ENCODE measurements at regions not wholly inside any gene's neighbourhood (a gene's known extent, or its start where the extent isn't known, plus 50 kb on each side); places are given as distances from the start of the nearest gene placed in this dataset.
"Not testable (repeated sequence)": the region's sequence is repeated elsewhere in the genome, so short reads cannot be mapped to it uniquely, and the experiment has no call there.

DNA sequence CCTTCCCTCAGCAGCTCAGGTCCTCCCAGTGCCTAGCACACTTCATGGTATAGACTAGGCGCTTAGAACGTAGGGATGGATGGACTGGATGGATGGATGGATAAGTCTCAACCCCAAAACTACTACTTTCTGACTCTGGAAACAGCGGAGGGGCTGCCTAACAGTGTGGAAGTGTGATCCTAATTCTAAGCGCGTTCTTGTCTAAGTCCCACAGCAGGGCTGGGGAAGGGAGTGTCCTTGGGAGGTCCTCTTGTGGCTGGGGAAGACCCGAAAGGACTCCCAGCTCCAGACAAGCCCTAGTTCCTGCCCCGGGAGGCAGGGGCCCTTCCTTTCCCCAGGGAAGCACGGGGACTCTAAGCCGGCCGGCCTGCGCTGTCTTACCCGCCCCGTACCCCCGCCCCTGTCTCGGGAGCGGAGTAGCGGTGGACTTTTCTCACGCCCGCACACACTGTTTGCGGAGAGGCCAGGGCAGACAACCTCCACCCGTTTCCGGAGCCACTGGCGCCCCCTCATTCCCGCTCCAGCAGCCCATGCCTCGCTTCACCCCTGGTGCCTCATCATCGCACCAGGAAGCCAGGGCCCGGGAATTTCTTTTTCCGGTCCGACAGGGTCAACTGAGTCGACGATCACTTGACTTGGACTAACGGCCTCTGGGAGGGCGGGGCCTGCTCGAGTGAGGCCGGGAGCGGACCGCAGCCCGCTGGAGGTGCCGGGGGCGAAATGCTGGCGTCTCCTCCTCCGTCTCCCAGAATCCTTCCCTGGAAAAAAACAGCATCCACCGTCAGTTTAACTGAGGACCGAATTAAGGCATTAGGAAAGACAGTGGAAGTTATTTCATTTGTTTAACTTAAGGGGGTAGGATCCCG, 133.3 kb downstream of the TBC1D2B start:
- peak; percentile 80 to 81 for DNase-seq

- DNase-seq = no peak
Measured at GRCh38 chr15:77942611-77943211, 134.8 kb downstream of the TBC1D2B start.

DNA sequence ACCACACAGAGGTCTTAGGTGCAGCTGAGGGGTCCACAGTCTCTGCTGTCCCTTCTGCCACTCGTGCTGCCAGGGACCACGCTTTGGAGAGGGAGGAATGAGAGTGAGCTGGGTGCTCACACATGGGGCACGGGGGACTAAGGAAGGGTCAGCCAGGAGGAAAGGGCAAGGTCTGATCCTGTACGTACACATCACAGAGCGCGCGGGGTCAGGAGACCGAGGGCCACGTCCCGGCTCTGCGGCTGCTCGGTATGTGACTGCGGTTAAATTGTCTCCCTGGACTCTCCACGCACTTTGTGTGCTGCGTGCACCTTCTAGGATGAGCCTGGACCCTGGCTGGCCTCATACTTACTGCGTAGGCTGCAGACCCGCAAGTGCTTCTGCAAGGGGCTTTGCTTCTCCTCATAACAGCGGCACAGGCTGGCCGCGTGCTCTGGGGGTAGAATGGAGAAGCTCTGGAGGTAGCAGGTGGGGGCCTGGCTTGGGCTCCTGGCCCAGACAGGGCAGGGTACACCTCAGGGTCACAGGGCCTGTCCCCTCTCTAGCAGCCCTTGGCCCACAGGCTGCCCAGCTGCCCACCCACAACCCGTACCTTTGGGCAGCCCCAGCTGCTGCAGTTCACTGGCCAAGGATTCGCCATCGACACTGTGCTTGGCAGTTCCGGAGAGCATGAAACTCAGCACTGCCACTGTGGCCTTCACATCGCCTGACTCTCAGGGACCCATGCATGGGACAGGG, 136.3 kb downstream of the TBC1D2B start:
- DNase-seq = not testable (repeated sequence)

GRCh38 chr15:77940381-77940947, 137.0 kb downstream of the TBC1D2B start:
- no peak for DNase-seq

- no peak for DNase-seq
Measured at GRCh38 chr15:77939851-77940250, 137.7 kb downstream of the TBC1D2B start.

- not testable (repeated sequence) for DNase-seq
Measured at GRCh38 chr15:77939026-77939425, 138.5 kb downstream of the TBC1D2B start.

DNA sequence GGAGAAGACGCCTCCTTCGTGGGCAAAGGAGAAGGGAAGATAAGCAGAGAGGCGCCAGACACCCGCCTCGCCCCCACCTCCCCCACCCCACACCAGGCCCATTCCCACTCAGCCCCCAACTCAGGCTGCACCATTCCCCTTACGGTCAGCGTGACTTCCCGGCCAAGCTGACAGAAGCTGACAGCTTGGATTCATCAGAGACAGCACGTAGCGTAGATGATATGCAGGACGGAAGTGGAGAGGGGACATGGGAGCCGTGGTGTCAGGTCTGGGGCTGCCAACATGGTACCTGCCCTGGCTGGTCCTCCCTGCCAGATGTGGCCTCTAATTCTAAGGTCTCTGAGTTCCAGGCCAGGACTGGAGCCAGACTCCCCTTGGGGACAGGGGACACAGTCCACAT, 139.0 kb downstream of the TBC1D2B start:
- not testable (repeated sequence) for DNase-seq

GRCh38 chr15:77936567-77936966, 140.9 kb downstream of the TBC1D2B start:
- not testable (repeated sequence) for DNase-seq

- not testable (repeated sequence) for DNase-seq
Measured at GRCh38 chr15:77934516-77934915, 143.0 kb downstream of the TBC1D2B start.

- not testable (repeated sequence) for DNase-seq
Measured at GRCh38 chr15:77930907-77931306, 146.6 kb downstream of the TBC1D2B start.

- DNase-seq = peak; percentile 38 to 47
Measured at GRCh38 chr15:77930490-77930889, 147.0 kb downstream of the TBC1D2B start.

DNA sequence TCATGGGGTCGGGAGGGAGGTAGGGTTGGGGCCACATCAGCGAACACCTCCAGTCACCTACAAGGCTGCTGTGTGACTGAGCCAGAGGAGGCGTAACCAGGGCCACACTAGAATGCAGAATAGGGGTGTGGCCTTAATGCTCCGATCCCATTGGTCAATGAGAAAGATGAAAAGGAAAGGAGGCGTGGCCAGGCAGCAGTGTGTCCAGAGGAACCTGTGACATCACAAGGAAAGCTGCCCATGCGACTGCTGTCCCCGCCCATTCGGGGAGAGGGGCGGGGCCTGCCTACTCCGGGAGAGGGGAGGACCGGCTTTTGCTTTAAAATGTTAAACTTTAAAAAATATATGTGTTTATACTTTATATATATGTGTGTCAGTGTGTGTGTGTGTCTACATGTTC, 150.7 kb downstream of the TBC1D2B start:
- DNase-seq = peak in 1 of 2 donors; percentile 22

DNA sequence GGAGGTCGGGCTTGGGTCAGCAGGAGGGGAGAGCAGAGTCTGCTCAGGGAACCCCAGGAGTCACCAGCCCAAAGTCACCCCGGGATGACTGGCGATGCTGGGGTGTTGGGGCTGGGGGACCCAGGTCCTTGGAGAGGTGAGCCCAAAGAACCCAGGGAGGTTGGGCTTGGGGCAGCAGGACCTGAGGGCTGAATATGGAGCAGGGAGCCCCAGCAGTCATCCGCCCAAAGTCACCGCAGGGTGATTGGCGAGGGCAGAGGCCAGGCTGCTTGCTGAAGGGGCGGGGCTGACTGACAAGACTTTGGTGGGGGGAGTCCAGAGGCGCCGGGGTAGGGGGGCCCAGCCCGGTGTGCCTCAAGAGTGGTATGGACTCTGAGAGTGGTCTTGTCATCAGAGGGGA, 151.2 kb downstream of the TBC1D2B start:
- not testable (repeated sequence) for DNase-seq

DNA sequence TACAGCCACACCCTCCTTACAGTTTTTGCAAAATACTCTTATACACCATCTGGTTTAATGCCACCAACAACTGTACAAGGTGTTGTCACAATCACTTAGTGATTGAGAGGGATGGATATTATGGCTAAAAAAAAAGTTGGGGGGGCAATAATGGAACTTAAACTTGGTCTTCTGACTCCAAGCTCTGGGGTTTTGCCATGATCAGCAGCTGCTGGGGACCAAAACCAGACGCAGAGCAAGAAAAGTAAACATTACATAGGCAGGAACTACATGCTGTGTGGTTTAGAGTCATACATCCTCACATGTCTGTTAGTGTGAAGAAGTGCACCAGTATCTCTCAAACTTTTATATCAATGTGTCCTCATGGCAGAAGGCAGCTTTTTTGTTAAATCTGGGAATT, 152.4 kb downstream of the TBC1D2B start:
- not testable (repeated sequence) for DNase-seq

GRCh38 chr15:77921664-77922063, 155.8 kb downstream of the TBC1D2B start:
- no peak for DNase-seq

DNA sequence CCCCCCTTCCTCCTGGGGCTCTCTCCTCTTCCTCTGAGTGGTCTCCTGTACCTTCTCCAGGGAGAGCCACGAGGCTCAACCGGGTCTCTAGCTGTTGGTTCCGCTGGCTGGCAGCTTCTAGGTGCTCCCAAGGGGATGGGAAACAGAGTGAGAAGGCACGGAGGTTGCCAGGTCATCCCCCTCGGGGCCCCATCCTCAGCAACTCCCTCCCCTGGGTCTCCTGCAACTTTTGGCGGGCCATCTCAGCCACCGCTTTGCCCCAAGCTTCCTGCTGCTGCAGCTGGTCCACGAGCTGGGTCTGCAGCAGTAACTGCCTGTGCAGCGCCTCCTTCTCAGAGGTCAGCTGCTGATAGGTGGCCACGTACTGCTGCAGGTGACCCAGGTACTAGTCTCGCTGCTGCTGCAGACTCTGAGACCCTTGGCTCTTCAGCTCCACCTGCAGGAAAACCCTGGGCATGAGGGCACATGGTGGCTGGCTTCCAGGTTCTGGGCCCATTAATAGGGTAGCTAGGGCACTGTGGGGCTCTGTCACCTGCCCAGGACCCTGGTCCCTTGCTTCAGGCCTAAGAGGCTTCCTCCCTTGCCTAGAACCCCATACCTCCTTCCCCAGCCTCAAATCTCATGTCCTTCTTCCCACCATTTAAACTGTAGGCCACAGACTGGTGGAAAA, 160.4 kb downstream of the TBC1D2B start:
- not testable (repeated sequence) for DNase-seq

- not testable (repeated sequence) for DNase-seq
Measured at GRCh38 chr15:77915961-77916330, 161.6 kb downstream of the TBC1D2B start.

GRCh38 chr15:77915261-77915960, 162.1 kb downstream of the TBC1D2B start:
- no peak for DNase-seq

- not testable (repeated sequence) for DNase-seq
Measured at GRCh38 chr15:77914531-77914930, 163.0 kb downstream of the TBC1D2B start.

DNA sequence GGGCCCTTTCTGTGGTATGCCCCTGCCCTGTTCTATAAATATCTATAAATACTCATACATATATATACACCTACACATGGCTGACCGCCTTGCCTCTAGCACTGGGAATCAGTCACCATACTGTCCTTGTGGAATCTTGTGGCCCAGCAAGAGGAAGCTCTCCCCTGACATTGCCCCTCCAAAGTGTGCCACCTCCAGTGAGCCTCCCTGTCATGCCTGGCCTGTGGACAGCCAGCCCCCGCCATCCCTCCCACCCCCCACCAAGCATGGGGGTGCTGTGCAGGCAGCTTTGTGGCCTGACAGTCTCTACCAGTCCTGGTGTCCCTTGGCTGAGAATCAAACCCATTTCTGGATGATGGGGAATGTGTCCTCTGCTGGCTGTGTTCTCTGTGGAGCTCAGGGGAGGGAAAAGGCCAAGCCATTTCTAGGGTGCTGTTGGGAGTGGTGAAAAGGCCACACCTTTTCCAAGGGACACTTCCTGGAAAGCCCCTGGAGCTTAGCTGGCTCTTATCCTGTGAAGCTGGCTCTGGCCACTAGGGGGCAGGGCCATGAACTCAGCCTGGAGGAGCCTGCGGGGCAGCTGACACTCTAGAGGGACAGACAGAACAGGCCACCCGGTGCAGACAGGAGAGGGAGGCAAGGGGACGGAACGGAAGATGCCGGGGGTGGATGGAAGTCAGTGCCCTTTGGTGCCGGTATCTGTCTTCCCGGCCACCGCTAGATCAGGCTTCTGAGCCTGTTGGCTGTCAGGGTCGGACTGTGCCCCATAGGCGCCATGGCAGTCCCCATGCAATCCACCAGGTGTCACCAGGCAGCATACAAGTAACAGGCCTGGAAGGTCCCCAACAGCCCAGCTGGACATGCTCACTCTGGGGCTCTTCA, 167.2 kb downstream of the TBC1D2B start:
- peak; percentile 71 to 80 for DNase-seq
